Activated CD8-positive, alpha-beta memory T cell treated with anti-CD3 and anti-CD28 coated beads for 48 hours (primary cell): ENCODE measurements at regions not wholly inside any gene's neighbourhood (a gene's known extent, or its start where the extent isn't known, plus 50 kb on each side); places are given as distances from the start of the nearest gene placed in this dataset.
"Not testable (repeated sequence)": the region's sequence is repeated elsewhere in the genome, so short reads cannot be mapped to it uniquely, and the experiment has no call there.

Experiments
- DNase-seq, 3 experiments: peaks; one replicate each; pipeline ENCODE4 v3.0.0-alpha.2; 2020; ENCODE audit warnings: low read depth in 2 of 3, low spot score in 2 of 3

- DNase-seq, result no peak
These were observed 86.8 kb downstream of the NDUFA12 start for GRCh38 chr12:94916663-94917062.

- no peak for DNase-seq
These were observed 93.8 kb downstream of the NDUFA12 start for GRCh38 chr12:94909663-94910062.

- DNase-seq, result not testable (repeated sequence)
These were observed 97.7 kb downstream of the NDUFA12 start for GRCh38 chr12:94905749-94906148.

GRCh38 chr12:94900496-94900895 is 103.0 kb downstream of the NDUFA12 start:
- DNase-seq, result no peak

GRCh38 chr12:94898388-94898787 is 105.1 kb downstream of the NDUFA12 start:
- DNase-seq, result no peak

GRCh38 chr12:94892544-94893267 is 110.8 kb downstream of the NDUFA12 start:
- no peak for DNase-seq

- DNase-seq, result no peak
These were observed 113.9 kb downstream of the NDUFA12 start for GRCh38 chr12:94889445-94890210.

- no peak for DNase-seq
These were observed 124.0 kb downstream of the NDUFA12 start for GRCh38 chr12:94879542-94879941.

GRCh38 chr12:94875525-94875924 is 128.0 kb downstream of the NDUFA12 start:
- no peak for DNase-seq

GRCh38 chr12:94874518-94875302 is 128.8 kb downstream of the NDUFA12 start:
- DNase-seq, result no peak

GRCh38 chr12:94873734-94874517 is 129.6 kb downstream of the NDUFA12 start:
- DNase-seq, result no peak

- DNase-seq, result no peak
These were observed 130.3 kb downstream of the NDUFA12 start for GRCh38 chr12:94872971-94873733.

- DNase-seq, result no peak
These were observed 130.9 kb downstream of the NDUFA12 start for GRCh38 chr12:94872671-94872970.

- DNase-seq, result no peak
These were observed 131.4 kb downstream of the NDUFA12 start for GRCh38 chr12:94872007-94872653.

GRCh38 chr12:94870511-94870910 is 133.0 kb downstream of the NDUFA12 start:
- no peak for DNase-seq

- DNase-seq, result no peak
These were observed 135.3 kb downstream of the NDUFA12 start for GRCh38 chr12:94868161-94868560.

- no peak for DNase-seq
These were observed 136.2 kb downstream of the NDUFA12 start for GRCh38 chr12:94867066-94867855.

GRCh38 chr12:94864987-94865386 is 138.5 kb downstream of the NDUFA12 start:
- no peak for DNase-seq
